ENCODE measurements at regions not wholly inside any gene's neighbourhood (a gene's known extent, or its start where the extent isn't known, plus 50 kb on each side); places are given as distances from the start of the nearest gene placed in this dataset.

GRCh38 chr13:47092202-47092601 lies 195.3 kb upstream of the HTR2A start:
- H3K4me3 ChIP-seq (ENCODE audit: low read length, poor library complexity, severe bottlenecking): no peak overlapping the region
- H3K9me2 ChIP-seq (replicated peaks; ENCODE audit: low read depth, low read length): no peaks in the 10 kb centered on the region
- H4K20me1 ChIP-seq (ENCODE audit: insufficient read depth, low read length, poor library complexity, severe bottlenecking): no peaks in the 10 kb centered on the region
- no peaks in the 10 kb centered on the region for H3K9me3 ChIP-seq (ENCODE audit: insufficient read depth, low read depth, low read length)
- no peaks in the 10 kb centered on the region for H3K79me2 ChIP-seq (ENCODE audit: insufficient read depth, low read length)
- H3K4me2 ChIP-seq (ENCODE audit: low read depth, low read length, poor library complexity, severe bottlenecking): no peak overlapping the region
- H3K4me1 ChIP-seq (ENCODE audit: insufficient read depth, low read length, poor library complexity, severe bottlenecking): no peaks in the 10 kb centered on the region
- no peak overlapping the region for H2AFZ ChIP-seq (ENCODE audit: low read length)
- no peaks in the 10 kb centered on the region for H3F3A ChIP-seq (ENCODE audit: low read depth)
- TF ChIP-seq, protein P1, sequence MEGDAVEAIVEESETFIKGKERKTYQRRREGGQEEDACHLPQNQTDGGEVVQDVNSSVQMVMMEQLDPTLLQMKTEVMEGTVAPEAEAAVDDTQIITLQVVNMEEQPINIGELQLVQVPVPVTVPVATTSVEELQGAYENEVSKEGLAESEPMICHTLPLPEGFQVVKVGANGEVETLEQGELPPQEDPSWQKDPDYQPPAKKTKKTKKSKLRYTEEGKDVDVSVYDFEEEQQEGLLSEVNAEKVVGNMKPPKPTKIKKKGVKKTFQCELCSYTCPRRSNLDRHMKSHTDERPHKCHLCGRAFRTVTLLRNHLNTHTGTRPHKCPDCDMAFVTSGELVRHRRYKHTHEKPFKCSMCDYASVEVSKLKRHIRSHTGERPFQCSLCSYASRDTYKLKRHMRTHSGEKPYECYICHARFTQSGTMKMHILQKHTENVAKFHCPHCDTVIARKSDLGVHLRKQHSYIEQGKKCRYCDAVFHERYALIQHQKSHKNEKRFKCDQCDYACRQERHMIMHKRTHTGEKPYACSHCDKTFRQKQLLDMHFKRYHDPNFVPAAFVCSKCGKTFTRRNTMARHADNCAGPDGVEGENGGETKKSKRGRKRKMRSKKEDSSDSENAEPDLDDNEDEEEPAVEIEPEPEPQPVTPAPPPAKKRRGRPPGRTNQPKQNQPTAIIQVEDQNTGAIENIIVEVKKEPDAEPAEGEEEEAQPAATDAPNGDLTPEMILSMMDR (conservative IDR thresholded peaks at IDR 0.05; ENCODE audit: low read length): no peak
- TF ChIP-seq EZH2phosphoT487 (IDR thresholded peaks at IDR 0.05; ENCODE audit: borderline replicate concordance): no peak
- H3K27me3 ChIP-seq (ENCODE audit: insufficient read depth, low read length, poor library complexity, severe bottlenecking): no peaks in the 10 kb centered on the region
- no peak overlapping the region for H3K9ac ChIP-seq (ENCODE audit: low read depth, low read length, poor library complexity, severe bottlenecking)
- no peaks in the 10 kb centered on the region for H3K36me3 ChIP-seq (ENCODE audit: insufficient read depth, low read length)

- Histone ChIP-seq H3F3A (ENCODE audit: low read depth) (no peaks in the 10 kb centered on the region), H4K20me1 (ENCODE audit: insufficient read depth, low read length, poor library complexity, severe bottlenecking) (no peaks in the 10 kb centered on the region), H3K27me3 (ENCODE audit: insufficient read depth, low read length, poor library complexity, severe bottlenecking) (no peaks in the 10 kb centered on the region), H3K9me3 (ENCODE audit: insufficient read depth, low read depth, low read length) (no peaks in the 10 kb centered on the region), H3K9ac (ENCODE audit: low read depth, low read length, poor library complexity, severe bottlenecking) (no peak overlapping the region), H3K36me3 (ENCODE audit: insufficient read depth, low read length) (no peaks in the 10 kb centered on the region), H3K4me3 (ENCODE audit: low read length, poor library complexity, severe bottlenecking) (no peak overlapping the region), H3K4me2 (ENCODE audit: low read depth, low read length, poor library complexity, severe bottlenecking) (no peak overlapping the region), H3K4me1 (ENCODE audit: insufficient read depth, low read length, poor library complexity, severe bottlenecking) (no peaks in the 10 kb centered on the region), H2AFZ (ENCODE audit: low read length) (no peak overlapping the region), H3K79me2 (ENCODE audit: insufficient read depth, low read length) (no peaks in the 10 kb centered on the region), H3K9me2 (replicated peaks; ENCODE audit: low read depth, low read length) (no peaks in the 10 kb centered on the region)
- TF ChIP-seq, protein P1 (conservative IDR thresholded peaks at IDR 0.05; ENCODE audit: low read length): no peak
- no peak for TF ChIP-seq EZH2phosphoT487 (IDR thresholded peaks at IDR 0.05; ENCODE audit: borderline replicate concordance)
Observed at GRCh38 chr13:47087841-47088240, 191.0 kb upstream of the HTR2A start.

GRCh38 chr13:47087241-47087640 lies 190.4 kb upstream of the HTR2A start:
- Histone ChIP-seq H3K4me2 (ENCODE audit: low read depth, low read length, poor library complexity, severe bottlenecking) (no peak overlapping the region), H3K9me2 (replicated peaks; ENCODE audit: low read depth, low read length) (no peaks in the 10 kb centered on the region), H3K9me3 (ENCODE audit: insufficient read depth, low read depth, low read length) (no peaks in the 10 kb centered on the region), H2AFZ (ENCODE audit: low read length) (no peak overlapping the region), H3K4me3 (ENCODE audit: low read length, poor library complexity, severe bottlenecking) (no peak overlapping the region), H3K36me3 (ENCODE audit: insufficient read depth, low read length) (no peaks in the 10 kb centered on the region), H4K20me1 (ENCODE audit: insufficient read depth, low read length, poor library complexity, severe bottlenecking) (no peaks in the 10 kb centered on the region), H3K27me3 (ENCODE audit: insufficient read depth, low read length, poor library complexity, severe bottlenecking) (no peaks in the 10 kb centered on the region), H3F3A (ENCODE audit: low read depth) (no peaks in the 10 kb centered on the region), H3K4me1 (ENCODE audit: insufficient read depth, low read length, poor library complexity, severe bottlenecking) (no peaks in the 10 kb centered on the region), H3K9ac (ENCODE audit: low read depth, low read length, poor library complexity, severe bottlenecking) (no peak overlapping the region), H3K79me2 (ENCODE audit: insufficient read depth, low read length) (no peaks in the 10 kb centered on the region)
- TF ChIP-seq, protein P1 (conservative IDR thresholded peaks at IDR 0.05; ENCODE audit: low read length): no peak
- TF ChIP-seq EZH2phosphoT487 (IDR thresholded peaks at IDR 0.05; ENCODE audit: borderline replicate concordance): no peak

All from Loucy (cell line).